Activated CD4-positive, CD25-positive, alpha-beta regulatory T cell treated with anti-CD3 and anti-CD28 coated beads, Interleukin-2, amount 50 U/mL, for 72 hours (primary cell): ENCODE measurements at regions not wholly inside any gene's neighbourhood (a gene's known extent, or its start where the extent isn't known, plus 50 kb on each side); places are given as distances from the start of the nearest gene placed in this dataset.

Experiments used
- DNase-seq: peaks from one replicate; pipeline ENCODE4 v3.0.0; 2021

GRCh38 chr1:30400507-30400906, 322.9 kb downstream of the MATN1 start:
- no peak for DNase-seq

GRCh38 chr1:30399026-30399425, 324.4 kb downstream of the MATN1 start:
- DNase-seq, result no peak

GRCh38 chr1:30397576-30397975, 325.8 kb downstream of the MATN1 start:
- DNase-seq, result no peak

- no peak for DNase-seq
These were observed 327.8 kb downstream of the MATN1 start for GRCh38 chr1:30395631-30396030.

GRCh38 chr1:30388386-30388785, 335.0 kb downstream of the MATN1 start:
- no peak for DNase-seq

- DNase-seq, result no peak
These were observed 337.0 kb downstream of the MATN1 start for GRCh38 chr1:30386156-30386926.

GRCh38 chr1:30385246-30385995, 338.0 kb downstream of the MATN1 start:
- DNase-seq, result no peak

- no peak for DNase-seq
These were observed 338.8 kb downstream of the MATN1 start for GRCh38 chr1:30384286-30385245.

GRCh38 chr1:30383221-30383711, 340.1 kb downstream of the MATN1 start:
- no peak for DNase-seq

GRCh38 chr1:30382496-30382895, 340.9 kb downstream of the MATN1 start:
- DNase-seq, result no peak

GRCh38 chr1:30381671-30382365, 341.6 kb downstream of the MATN1 start:
- DNase-seq, result no peak

GRCh38 chr1:30381266-30381665, 342.1 kb downstream of the MATN1 start:
- DNase-seq, result no peak

GRCh38 chr1:30380625-30380984, 342.8 kb downstream of the MATN1 start:
- DNase-seq, result no peak

- peak; percentile 40 for DNase-seq
These were observed 343.4 kb downstream of the MATN1 start for GRCh38 chr1:30379684-30380624.

- no peak for DNase-seq
These were observed 344.3 kb downstream of the MATN1 start for GRCh38 chr1:30378991-30379581.

GRCh38 chr1:30378003-30378596, 345.3 kb downstream of the MATN1 start:
- no peak for DNase-seq

GRCh38 chr1:30377230-30378002, 346.0 kb downstream of the MATN1 start:
- DNase-seq, result no peak

GRCh38 chr1:30376054-30376697, 347.2 kb downstream of the MATN1 start:
- no peak for DNase-seq

GRCh38 chr1:30375156-30375555, 348.2 kb downstream of the MATN1 start:
- no peak for DNase-seq
